Stimulated activated naive CD8-positive, alpha-beta T cell treated with anti-CD3 and anti-CD28 coated beads, Interleukin-15, amount 100 ng/mL, for 72 hours (primary cell): ENCODE measurements at regions not wholly inside any gene's neighbourhood (a gene's known extent, or its start where the extent isn't known, plus 50 kb on each side); places are given as distances from the start of the nearest gene placed in this dataset.
"Not testable (repeated sequence)": the region's sequence is repeated elsewhere in the genome, so short reads cannot be mapped to it uniquely, and the experiment has no call there.

Experiments
- ATAC-seq: fragments of 150-1000 bp; cut with Tn5 transposase; 2 replicates; pipeline ENCODE4 v1.10.0; 2021; ENCODE audit warnings: mild to moderate bottlenecking, moderate library complexity
- DNase-seq, 2 donors: peaks; one replicate each; pipeline ENCODE4 v3.0.0; 2021 to 2022
- H3K27ac Mint-ChIP-seq, 2 donors: one replicate each; pipeline ENCODE4 v1.8.0; 2022; ENCODE audit warnings: mild to moderate bottlenecking in 2 of 2, mixed read lengths in 2 of 2, moderate library complexity in 2 of 2
- H3K27me3 Mint-ChIP-seq: one replicate; pipeline ENCODE4 v1.8.0; 2022; ENCODE audit warnings: mixed read lengths
- H3K4me1 Mint-ChIP-seq: one replicate; pipeline ENCODE4 v1.8.0; 2022; ENCODE audit warnings: mild to moderate bottlenecking, mixed read lengths
- H3K4me3 Mint-ChIP-seq, 2 donors: one replicate each; pipeline ENCODE4 v1.8.0; 2022; ENCODE audit warnings: mild to moderate bottlenecking in 2 of 2, mixed read lengths in 2 of 2, moderate library complexity in 1 of 2
- H3K9me3 Mint-ChIP-seq, 2 donors: one replicate each; pipeline ENCODE4 v1.8.0; 2022; ENCODE audit warnings: mixed read lengths in 2 of 2

DNA sequence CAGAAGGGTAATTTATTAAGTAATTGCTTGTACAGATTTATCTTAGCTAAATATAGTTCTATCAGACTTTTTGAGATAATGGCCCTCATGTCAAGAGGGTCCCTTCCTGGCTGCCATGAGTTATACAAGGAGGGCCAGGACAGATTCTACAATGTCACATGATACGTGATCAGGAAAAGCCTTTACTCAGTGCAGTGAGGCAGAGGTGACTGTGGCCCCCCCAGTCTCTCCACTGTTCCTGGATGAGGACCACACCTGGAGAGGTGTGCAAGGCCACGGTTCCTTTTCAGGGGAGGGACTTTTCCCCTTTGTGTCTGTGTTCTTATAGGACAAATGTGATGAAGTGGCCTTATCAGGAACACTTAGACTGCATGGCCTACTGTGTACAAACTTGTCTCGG is 54.3 kb upstream of the LRCH1 start:
- no peak for DNase-seq
- no peaks in the 10 kb centered on the region for H3K27me3 Mint-ChIP-seq
- no peaks in the 10 kb centered on the region for H3K4me1 Mint-ChIP-seq
- ATAC-seq, result no peak
- no peak overlapping the region for H3K27ac Mint-ChIP-seq
- no peaks in the 10 kb centered on the region for H3K9me3 Mint-ChIP-seq
- H3K4me3 Mint-ChIP-seq, result no peak overlapping the region

DNA sequence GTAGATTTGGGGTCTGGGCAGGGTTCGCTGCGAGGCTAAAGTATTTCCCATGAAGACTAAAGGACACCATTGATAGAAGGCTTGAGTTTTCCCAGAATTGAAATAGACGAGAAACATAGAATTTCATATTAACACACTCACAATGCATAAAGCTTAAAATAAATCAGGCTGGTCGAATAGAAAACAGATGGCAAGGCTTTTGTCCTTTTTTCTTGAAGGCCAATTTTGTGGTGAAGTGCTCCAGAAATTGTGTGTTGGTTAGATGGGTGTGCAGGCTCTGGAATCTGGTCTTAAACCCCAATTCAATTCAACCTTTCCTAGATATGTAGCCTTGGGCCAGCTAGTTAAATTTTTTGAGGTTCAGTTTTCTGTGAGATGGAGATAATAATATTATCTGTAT is 56.9 kb upstream of the LRCH1 start:
- Mint-ChIP-seq H3K27ac (no peak overlapping the region), H3K27me3 (no peaks in the 10 kb centered on the region)
- no peak for ATAC-seq

DNA sequence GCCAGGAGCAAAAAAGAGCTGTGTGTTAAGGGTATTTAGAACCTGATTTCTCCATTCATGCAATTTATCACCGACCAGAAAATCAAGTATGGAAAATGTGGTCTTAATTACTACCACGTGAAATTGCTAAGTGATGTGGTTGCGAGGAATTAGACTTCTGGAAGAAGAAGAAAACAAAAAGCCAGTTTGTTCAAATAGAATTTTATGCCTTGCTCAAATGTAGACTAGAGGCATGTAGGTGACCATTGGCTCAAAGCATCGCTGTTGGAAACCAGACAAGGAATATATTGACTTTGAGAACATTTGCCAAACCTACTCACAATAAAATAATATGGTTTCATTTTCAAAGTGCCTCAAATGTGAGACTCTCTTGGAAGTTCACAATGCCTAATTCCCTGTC is 57.3 kb upstream of the LRCH1 start:
- ATAC-seq (no peak), DNase-seq (no peak)
- Mint-ChIP-seq H3K27me3 (no peaks in the 10 kb centered on the region), H3K27ac (no peak overlapping the region), H3K9me3 (no peaks in the 10 kb centered on the region), H3K4me3 (no peak overlapping the region), H3K4me1 (no peaks in the 10 kb centered on the region)

More for the DNA sequence above, 56.9 kb upstream of the LRCH1 start:
- no peak for DNase-seq
- Mint-ChIP-seq H3K4me3 (no peak overlapping the region), H3K9me3 (no peaks in the 10 kb centered on the region), H3K4me1 (no peaks in the 10 kb centered on the region)

DNA sequence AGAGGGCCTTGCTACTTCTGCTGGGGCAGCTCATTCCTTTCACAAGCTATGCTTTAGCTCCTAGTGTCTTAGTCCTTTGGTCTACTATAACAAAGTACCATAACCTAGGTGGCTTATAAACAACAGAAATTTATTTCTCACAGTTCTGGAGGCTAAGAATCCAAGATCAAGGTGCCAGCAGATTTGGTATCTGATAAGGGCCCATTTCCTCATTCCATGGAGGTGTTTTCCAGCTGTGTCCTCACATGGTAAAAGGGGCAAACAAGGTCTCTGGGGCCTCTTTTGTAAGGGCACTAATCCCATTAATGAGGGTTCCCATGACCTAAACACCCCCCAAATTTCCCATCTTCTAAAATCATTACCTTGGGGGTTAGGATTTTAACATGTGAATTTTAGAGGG is 57.9 kb upstream of the LRCH1 start:
- H3K9me3 Mint-ChIP-seq, result no peaks in the 10 kb centered on the region
- peaks cover 3% of the 10 kb centered on the region for H3K4me1 Mint-ChIP-seq
- H3K27me3 Mint-ChIP-seq, result no peaks in the 10 kb centered on the region
- no peak overlapping the region for H3K4me3 Mint-ChIP-seq
- H3K27ac Mint-ChIP-seq, result no peak overlapping the region
- no peak for ATAC-seq
- DNase-seq, result no peak

DNA sequence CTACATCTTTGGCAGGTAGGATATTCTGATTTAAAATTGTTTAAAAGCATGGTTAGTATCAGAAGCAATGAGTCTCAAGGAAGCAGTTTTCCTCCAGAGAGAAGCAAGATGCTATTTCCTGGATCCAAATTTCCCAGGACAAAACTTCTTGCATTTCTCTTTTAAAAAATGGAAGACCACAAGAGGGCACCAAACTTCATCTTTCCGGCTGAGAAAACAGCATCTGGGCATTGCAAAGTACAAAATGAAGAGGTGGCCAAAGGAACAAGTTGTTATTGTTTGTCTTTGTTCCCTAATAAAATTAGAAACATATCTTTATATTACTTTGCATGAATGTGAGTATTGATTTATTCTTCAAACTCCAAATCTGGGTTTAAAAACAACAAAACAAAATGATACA is 60.0 kb upstream of the LRCH1 start:
- ATAC-seq (no peak), DNase-seq (no peak)
- Mint-ChIP-seq H3K27me3 (peaks cover 4% of the 10 kb centered on the region), H3K4me3 (no peak overlapping the region), H3K4me1 (peaks cover 9% of the 10 kb centered on the region), H3K27ac (no peak overlapping the region), H3K9me3 (no peaks in the 10 kb centered on the region)

DNA sequence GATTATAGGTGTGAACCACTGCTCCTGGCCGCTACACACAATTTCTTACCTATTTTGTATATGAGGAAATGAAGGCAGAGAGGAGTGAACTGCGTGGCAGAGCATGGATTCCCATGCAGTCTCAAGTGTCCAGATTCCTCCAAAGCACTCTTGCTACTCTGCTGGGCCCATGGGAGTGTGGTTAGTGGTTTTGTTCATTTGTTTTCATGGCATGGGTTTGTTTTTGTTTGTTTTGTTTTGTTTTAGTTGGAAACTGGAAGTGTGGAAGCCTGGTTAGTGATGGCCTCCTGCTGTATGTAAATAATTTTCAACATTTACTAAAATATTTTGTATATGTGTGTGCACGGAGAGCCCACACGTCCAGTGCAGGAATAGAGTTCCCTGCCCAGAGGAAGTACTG is 61.3 kb upstream of the LRCH1 start:
- Mint-ChIP-seq H3K9me3 (no peaks in the 10 kb centered on the region), H3K4me1 (peaks cover 12% of the 10 kb centered on the region), H3K27me3 (peaks cover 7% of the 10 kb centered on the region), H3K27ac (no peak overlapping the region), H3K4me3 (no peak overlapping the region)
- ATAC-seq (no peak), DNase-seq (no peak)

DNA sequence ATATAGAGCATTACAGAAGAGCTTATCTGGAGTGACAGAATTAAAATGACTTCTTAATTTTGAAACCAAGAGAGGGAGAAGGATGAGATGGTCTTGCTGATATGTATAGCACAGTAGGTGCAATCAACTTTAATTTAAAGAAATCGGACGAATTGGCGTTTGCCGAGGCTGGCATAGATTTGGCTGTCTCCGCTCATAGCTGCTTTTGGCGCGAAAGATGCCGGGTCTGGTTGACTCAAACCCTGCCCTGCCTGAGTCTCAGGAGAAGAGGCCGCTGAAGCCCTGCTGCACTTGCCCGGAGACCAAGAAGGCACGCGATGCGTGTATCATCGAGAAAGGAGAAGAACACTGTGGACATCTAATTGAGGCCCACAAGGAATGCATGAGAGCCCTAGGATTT is 62.3 kb upstream of the LRCH1 start:
- not testable (repeated sequence) for H3K9me3 Mint-ChIP-seq, DNase-seq, H3K27me3 Mint-ChIP-seq, H3K4me3 Mint-ChIP-seq, H3K27ac Mint-ChIP-seq, ATAC-seq
- peaks cover 12% of the 10 kb centered on the region for H3K4me1 Mint-ChIP-seq

DNA sequence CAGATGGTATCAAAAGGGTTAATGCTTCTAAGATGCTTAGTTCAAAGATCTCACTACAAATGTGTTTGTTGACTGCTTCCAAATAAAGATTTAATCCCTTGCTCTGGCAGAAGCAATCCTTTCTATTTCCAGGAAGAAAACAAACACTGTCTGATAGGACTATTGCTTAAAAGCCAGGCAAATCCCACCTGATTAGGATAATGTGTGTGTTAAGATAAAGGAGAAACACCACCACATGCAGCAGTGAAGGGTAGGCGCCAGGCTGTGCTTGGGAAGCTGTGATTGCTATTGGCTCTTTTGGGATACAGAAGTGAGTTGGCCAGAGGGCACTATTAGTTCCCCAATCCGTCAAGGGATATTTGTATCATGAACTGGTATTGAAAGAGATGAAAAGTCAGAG is 62.8 kb upstream of the LRCH1 start:
- Mint-ChIP-seq H3K4me1 (peaks cover 12% of the 10 kb centered on the region), H3K27ac (no peak overlapping the region), H3K4me3 (no peak overlapping the region), H3K27me3 (peaks cover 7% of the 10 kb centered on the region), H3K9me3 (no peaks in the 10 kb centered on the region)
- DNase-seq (no peak), ATAC-seq (no peak)

DNA sequence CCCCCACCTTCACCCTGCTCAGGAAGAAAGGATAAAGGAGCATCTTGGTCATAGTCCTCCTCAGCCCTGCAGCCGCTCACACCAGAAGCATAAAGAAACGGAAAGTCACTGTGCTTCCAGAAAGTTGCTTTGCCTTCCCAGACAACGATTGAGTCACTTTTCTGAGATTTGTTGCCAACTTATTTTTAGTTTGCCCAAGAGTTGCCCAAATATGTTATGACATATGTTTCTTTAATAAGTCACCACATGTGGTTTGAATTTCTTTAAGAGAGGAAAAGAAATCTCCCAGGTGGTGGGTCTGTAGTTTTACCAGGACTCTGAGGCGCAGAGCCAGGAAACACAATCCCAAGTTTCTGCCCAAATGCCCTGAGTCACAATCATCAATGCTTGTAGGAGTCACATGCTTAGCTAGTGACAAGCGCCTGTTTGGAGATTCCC is 63.4 kb upstream of the LRCH1 start:
- ATAC-seq (no peak), DNase-seq (no peak)
- peaks cover 2 to 3% of the 10 kb centered on the region in 2 donors for H3K9me3 Mint-ChIP-seq
- H3K4me3 Mint-ChIP-seq, result no peak overlapping the region
- peaks cover 12% of the 10 kb centered on the region for H3K4me1 Mint-ChIP-seq
- H3K27ac Mint-ChIP-seq, result no peak overlapping the region
- H3K27me3 Mint-ChIP-seq, result peaks cover 7% of the 10 kb centered on the region

DNA sequence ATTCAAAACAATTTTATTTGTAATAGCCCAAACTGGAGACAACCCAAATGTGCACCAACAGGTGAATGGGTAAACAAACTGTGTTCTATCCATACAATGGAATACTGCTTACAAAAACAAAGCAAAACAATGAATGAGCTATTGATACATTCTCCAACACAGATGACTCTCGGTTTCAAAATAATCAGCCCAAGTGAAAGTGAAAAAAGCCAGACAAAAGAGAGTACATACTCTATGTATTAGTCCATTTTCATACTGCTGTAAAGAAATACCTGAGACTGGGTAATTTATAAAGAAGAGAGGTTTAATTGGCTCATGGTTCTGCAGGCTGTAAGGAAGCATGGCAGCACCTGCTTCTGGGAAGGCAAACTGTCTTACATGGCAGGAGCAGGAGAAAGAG is 65.2 kb upstream of the LRCH1 start:
- peaks cover 12% of the 10 kb centered on the region for H3K4me1 Mint-ChIP-seq
- H3K9me3 Mint-ChIP-seq, result peaks cover 9 to 14% of the 10 kb centered on the region in 2 donors
- DNase-seq, result no peak
- H3K4me3 Mint-ChIP-seq, result no peak overlapping the region
- peaks cover 7% of the 10 kb centered on the region for H3K27me3 Mint-ChIP-seq
- ATAC-seq, result no peak
- no peak overlapping the region for H3K27ac Mint-ChIP-seq

DNA sequence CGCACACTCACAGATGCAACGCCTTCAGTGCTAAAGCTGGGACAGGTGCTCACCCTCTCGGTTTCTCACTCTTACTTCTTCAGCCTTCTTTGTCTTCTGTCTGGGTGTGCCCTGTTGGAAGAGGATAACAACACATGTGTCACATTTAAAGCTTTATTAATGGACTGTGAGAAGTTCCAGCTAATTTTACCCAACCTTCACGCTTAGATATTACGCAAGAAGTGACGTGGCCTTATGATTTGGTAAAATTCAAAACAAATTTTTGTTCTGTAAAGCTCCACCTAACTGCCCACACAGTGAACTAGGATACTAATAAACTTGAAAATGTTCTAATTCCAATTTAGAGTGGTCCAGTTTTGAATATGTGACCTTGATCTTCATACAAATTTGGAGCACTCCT is 66.7 kb upstream of the LRCH1 start:
- Mint-ChIP-seq H3K4me1 (peaks cover 12% of the 10 kb centered on the region), H3K27ac (no peak overlapping the region), H3K9me3 (peaks cover 9 to 14% of the 10 kb centered on the region in 2 donors), H3K27me3 (peaks cover 7% of the 10 kb centered on the region), H3K4me3 (no peak overlapping the region)
- no peak for DNase-seq
- no peak for ATAC-seq

DNA sequence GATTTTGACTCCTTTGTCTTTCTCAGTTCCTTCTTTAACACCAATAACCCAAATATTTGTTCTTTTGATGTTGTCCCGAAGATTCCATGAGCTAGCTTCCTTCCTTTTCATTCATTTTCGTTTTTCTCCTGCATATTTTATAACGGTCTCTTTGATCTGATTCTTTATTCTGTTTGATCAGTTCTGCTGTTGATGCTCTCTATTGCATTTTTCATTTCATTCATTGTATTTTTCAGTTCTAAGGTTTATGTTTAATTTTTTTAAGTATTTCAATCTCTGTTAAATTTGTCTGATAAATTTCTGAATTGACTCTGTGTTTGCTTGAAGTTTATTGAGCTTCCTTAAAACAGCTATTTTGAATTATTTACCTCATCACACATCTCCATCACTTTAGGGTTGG is 68.4 kb upstream of the LRCH1 start:
- ATAC-seq (no peak), DNase-seq (no peak)
- Mint-ChIP-seq H3K4me1 (peaks cover 6% of the 10 kb centered on the region), H3K4me3 (no peak overlapping the region), H3K27me3 (peaks cover 7% of the 10 kb centered on the region), H3K27ac (no peak overlapping the region), H3K9me3 (peaks cover 9 to 14% of the 10 kb centered on the region in 2 donors)

DNA sequence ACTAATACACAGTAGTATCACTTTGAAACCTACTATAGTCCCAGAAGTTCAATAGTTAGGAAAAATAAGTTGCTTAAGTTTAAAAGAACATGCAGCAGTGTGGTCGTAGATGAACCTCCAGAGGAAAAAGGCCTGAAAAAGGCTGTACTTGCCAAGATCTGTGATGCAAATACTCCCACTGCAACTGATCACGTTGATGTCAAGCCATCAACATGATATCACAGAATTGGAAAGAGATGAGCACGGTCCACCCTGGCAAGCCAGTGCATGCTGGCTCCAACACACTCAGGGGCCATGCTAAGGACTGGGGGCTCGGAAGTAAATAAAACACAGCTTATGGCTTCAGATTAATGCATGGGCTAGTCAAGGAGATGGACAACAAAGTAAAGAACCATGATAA is 71.8 kb upstream of the LRCH1 start:
- Mint-ChIP-seq H3K27me3 (no peaks in the 10 kb centered on the region), H3K9me3 (peaks cover 9 to 19% of the 10 kb centered on the region in 2 donors), H3K4me3 (no peak overlapping the region), H3K27ac (no peak overlapping the region), H3K4me1 (no peaks in the 10 kb centered on the region)
- no peak for DNase-seq
- no peak for ATAC-seq

DNA sequence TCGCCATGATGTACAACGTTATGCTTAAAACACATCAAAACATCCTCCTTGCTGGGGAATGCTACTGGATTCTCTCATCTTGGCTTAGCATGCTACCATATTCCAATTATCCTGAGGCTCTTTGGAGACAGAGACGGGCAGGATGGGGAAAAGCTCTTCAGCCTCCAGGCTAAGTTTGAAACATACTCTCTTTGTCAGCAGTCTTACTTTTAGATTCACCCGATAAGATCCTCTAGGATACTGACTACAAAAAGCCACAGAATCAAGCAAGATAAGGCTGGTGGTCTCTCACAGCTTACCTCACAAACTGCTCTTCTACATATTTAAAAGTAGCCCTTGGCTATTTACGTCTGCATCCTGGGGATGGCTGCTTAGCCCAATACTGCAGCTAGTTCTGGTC is 72.8 kb upstream of the LRCH1 start:
- H3K4me1 Mint-ChIP-seq, result no peaks in the 10 kb centered on the region
- no peaks in the 10 kb centered on the region for H3K27me3 Mint-ChIP-seq
- ATAC-seq (no peak), DNase-seq (no peak)
- no peak overlapping the region for H3K27ac Mint-ChIP-seq
- H3K4me3 Mint-ChIP-seq, result no peak overlapping the region
- peaks cover 9 to 19% of the 10 kb centered on the region in 2 donors for H3K9me3 Mint-ChIP-seq

DNA sequence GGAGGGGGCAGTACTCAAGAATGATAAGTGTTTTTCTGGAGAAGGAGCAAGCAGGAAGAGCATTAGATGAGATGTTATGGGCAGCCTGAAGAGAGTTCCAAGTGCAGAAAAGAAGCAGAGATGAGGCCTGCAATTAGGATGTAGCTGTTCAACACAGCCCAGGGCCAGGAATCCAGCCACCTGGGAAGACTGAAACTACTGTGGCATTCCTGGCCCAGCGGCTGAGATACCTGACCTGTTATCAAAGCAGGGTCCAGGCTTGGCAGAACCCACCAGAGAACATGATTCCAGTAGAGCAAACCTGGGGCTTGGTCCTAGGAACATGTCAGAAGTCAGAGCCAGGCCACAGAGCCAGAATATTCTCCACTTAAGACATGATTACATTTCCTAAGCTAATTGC is 73.3 kb upstream of the LRCH1 start:
- no peaks in the 10 kb centered on the region for H3K27me3 Mint-ChIP-seq
- no peak for DNase-seq
- H3K4me1 Mint-ChIP-seq, result no peaks in the 10 kb centered on the region

DNA sequence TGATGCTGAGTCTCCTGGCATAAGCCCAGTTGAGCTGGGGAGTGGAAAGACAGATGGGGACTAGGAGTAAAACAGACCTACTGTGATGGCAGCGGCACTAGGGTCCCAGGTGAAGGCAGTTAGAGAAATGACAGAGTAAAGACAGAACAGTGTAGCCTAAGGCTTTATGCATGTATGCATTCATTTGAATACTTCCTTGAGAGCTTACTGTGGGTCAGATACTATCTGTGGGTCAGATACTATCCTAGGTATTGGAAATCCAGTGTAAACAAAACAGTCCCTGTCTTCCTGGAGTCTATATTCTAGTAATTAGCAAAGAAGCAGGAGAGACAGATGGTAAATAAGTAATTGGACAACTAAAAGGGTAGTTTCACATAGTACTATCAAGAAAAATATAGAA is 73.7 kb upstream of the LRCH1 start:
- Mint-ChIP-seq H3K4me3 (no peak overlapping the region), H3K9me3 (peaks cover 4 to 13% of the 10 kb centered on the region in 2 donors), H3K4me1 (no peaks in the 10 kb centered on the region), H3K27me3 (no peaks in the 10 kb centered on the region), H3K27ac (no peak overlapping the region)
- ATAC-seq (no peak), DNase-seq (no peak)

More for the DNA sequence above, 73.3 kb upstream of the LRCH1 start:
- H3K9me3 Mint-ChIP-seq, result peaks cover 8 to 17% of the 10 kb centered on the region in 2 donors
- H3K4me3 Mint-ChIP-seq, result no peak overlapping the region
- no peak for ATAC-seq
- no peak overlapping the region for H3K27ac Mint-ChIP-seq

DNA sequence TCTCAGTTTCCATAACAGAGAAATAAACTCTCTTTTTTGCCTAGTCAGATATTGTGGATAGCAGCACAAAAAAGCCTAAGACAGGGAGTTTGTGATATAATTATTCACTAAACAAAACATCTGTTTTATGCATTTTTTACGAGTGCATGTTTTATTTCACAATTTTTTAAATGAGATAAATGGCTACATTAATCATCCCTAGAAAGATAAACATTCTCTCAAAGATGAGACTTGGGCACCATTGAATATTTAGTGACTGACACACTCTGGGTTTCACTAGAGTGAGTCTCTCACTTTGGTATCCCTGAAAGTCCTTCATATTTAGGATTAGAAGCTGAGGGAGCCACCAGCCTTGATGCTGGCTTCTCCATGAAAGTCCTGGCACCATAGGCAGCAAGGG is 74.3 kb upstream of the LRCH1 start:
- Mint-ChIP-seq H3K4me1 (no peaks in the 10 kb centered on the region), H3K27ac (no peak overlapping the region), H3K4me3 (no peak overlapping the region), H3K9me3 (peaks cover 4 to 12% of the 10 kb centered on the region in 2 donors), H3K27me3 (no peaks in the 10 kb centered on the region)
- DNase-seq (no peak), ATAC-seq (no peak)
